Spleen (tissue), 11 donors: ENCODE measurements at regions not wholly inside any gene's neighbourhood (a gene's known extent, or its start where the extent isn't known, plus 50 kb on each side); places are given as distances from the start of the nearest gene placed in this dataset.

ENCODE experiments used
- DNase-seq: peaks from one replicate; pipeline ENCODE4 v3.0.0-alpha.2; 2020
- H3K27ac ChIP-seq, 8 donors: fragments of 200-600 bp; sonication (generic) in 7 of 8; 1 replicate in 4 of 8; 2 replicates in 4 of 8; pipeline versions ENCODE4 v1.5.0 to v1.8.0; 2016 to 2021; ENCODE audit warnings: inconsistent platforms in 4 of 8, mild to moderate bottlenecking in 4 of 8, moderate library complexity in 1 of 8
- H3K27me3 ChIP-seq, 7 donors: fragments of 200-600 bp; sonication (generic) in 6 of 7; replicated peaks in 1 of 7; 1 replicate in 4 of 7; 2 replicates in 3 of 7; pipeline versions ENCODE4 v1.5.0 to v1.8.0; 2016 to 2021; ENCODE audit warnings: inconsistent platforms in 3 of 7, mild to moderate bottlenecking in 1 of 7
- H3K36me3 ChIP-seq, 6 donors: fragments of 200-600 bp; sonication (generic) in 5 of 6; 1 replicate in 4 of 6; 2 replicates in 2 of 6; pipeline versions ENCODE4 v1.5.0 to v1.8.0; 2016 to 2021; ENCODE audit warnings: inconsistent platforms in 2 of 6
- H3K4me1 ChIP-seq, 6 donors: fragments of 200-600 bp; sonication (generic) in 5 of 6; 1 replicate in 3 of 6; 2 replicates in 3 of 6; pipeline versions ENCODE4 v1.5.0 to v1.8.0; 2016 to 2021; ENCODE audit warnings: inconsistent platforms in 3 of 6
- H3K4me3 ChIP-seq, 8 donors: fragments of 200-600 bp; sonication (generic) in 7 of 8; 1 replicate in 4 of 8; 2 replicates in 4 of 8; pipeline versions ENCODE4 v1.5.0 to v1.8.0; 2016 to 2021; ENCODE audit warnings: inconsistent platforms in 4 of 8, mild to moderate bottlenecking in 4 of 8, moderate library complexity in 2 of 8
- H3K9me3 ChIP-seq, 8 donors: fragments of 200-600 bp; sonication (generic) in 7 of 8; 1 replicate in 4 of 8; 2 replicates in 4 of 8; pipeline versions ENCODE4 v1.5.0 to v1.8.0; 2016 to 2021; ENCODE audit warnings: inconsistent platforms in 4 of 8
- POLR2A ChIP-seq, 3 donors: fragments of 450-650 bp; IDR thresholded peaks; one replicate each; pipeline ENCODE4 v1.5.1; 2017; ENCODE audit warnings: antibody characterized with exemption in 3 of 3, mild to moderate bottlenecking in 1 of 3
- POLR2AphosphoS5 ChIP-seq, 3 donors: sonication (generic); formaldehyde crosslinking; IDR thresholded peaks; one replicate each; pipeline ENCODE4 v1.5.1; 2017; ENCODE audit warnings: antibody characterized with exemption in 3 of 3
- WGBS, 5 donors: extraction: QIAGEN DNeasy Blood & Tissue Kit in 3 of 5; methylation state at CpG; one replicate each; pipeline versions ENCODE4 v1.1.5 to v1.1.7; 2013 to 2018; 5-methylcytosine and 5-hydroxymethylcytosine counted together
- intact Hi-C: fragments of 100-400 bp; cut with DNase I; formaldehyde crosslinking; loops from one replicate; pipeline ENCODE4 v1.15.0; 2023; ENCODE audit warnings: low total_unique reads
- TF ChIP-seq, protein P1 (sequence below), 11 experiments: fragments of 200-600 bp in 7 of 11; fragments of 450-650 bp in 4 of 11; sonication (generic) in 4 of 11; IDR thresholded peaks in 8 of 11; conservative IDR thresholded peaks in 3 of 11; 1 replicate in 7 of 11; 2 replicates in 4 of 11; pipeline versions ENCODE4 v1.4.0 to v1.8.0; 2016 to 2021; ENCODE audit warnings: antibody characterized with exemption in 11 of 11, inconsistent platforms in 4 of 11, mild to moderate bottlenecking in 1 of 11
- donor health status: healthy with polysubstance abuse.
- donor health status: DM: no; HTN: no; CAD: no; lungs with moderate emphysema.
- donor health status: DM: no; HTN: no; CAD: no.
- donor health status: Bipolar disorder and iron deficiency.
- donor health status: healthy.
- donor health status: DM: no; HTN: no; CAD: no.
- donor health status: DM: yes; HTN: yes; CAD: no.

DNA sequence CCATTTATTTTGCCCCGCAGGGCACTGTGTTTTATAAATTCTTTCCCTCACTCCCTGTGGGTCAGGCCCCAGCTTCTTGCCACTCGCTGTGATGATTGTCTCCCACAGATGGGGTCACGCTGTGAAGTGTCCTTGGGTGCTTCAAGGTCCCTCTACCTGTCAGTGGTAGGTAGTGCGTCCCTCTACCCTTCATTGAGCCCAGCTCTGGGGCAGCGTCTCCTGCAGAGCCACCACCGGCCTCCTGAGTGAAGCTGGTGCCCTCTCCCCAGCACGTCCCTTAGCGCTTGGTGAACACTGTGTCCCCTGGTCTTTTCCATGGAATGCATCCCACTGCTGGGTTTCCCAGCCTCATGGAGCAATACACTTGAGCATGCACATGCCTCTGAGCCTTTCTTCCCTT lies 108.2 kb downstream of the NRN1 start:
- TF ChIP-seq POLR2AphosphoS5 (IDR thresholded peaks at IDR 0.05) (no peak), POLR2A (IDR thresholded peaks at IDR 0.05) (no peak)
- TF ChIP-seq, protein P1, sequence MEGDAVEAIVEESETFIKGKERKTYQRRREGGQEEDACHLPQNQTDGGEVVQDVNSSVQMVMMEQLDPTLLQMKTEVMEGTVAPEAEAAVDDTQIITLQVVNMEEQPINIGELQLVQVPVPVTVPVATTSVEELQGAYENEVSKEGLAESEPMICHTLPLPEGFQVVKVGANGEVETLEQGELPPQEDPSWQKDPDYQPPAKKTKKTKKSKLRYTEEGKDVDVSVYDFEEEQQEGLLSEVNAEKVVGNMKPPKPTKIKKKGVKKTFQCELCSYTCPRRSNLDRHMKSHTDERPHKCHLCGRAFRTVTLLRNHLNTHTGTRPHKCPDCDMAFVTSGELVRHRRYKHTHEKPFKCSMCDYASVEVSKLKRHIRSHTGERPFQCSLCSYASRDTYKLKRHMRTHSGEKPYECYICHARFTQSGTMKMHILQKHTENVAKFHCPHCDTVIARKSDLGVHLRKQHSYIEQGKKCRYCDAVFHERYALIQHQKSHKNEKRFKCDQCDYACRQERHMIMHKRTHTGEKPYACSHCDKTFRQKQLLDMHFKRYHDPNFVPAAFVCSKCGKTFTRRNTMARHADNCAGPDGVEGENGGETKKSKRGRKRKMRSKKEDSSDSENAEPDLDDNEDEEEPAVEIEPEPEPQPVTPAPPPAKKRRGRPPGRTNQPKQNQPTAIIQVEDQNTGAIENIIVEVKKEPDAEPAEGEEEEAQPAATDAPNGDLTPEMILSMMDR (IDR thresholded peaks at IDR 0.05 in 8 of 11, conservative IDR thresholded peaks at IDR 0.05 in 3 of 11) = no peak
- no peaks in the 10 kb centered on the region for H3K9me3 ChIP-seq
- no peak overlapping the region for H3K27ac ChIP-seq
- no peaks in the 10 kb centered on the region for H3K4me1 ChIP-seq
- 90 to 99% (median 93%) methylated on average over 7 to 8 of the region's 8 CpGs for WGBS, 5 donors
- no peak for DNase-seq
- H3K36me3 ChIP-seq = no peaks in the 10 kb centered on the region
- no peaks in the 10 kb centered on the region for H3K27me3 ChIP-seq
- intact Hi-C loops = no loop called here
- H3K4me3 ChIP-seq = no peak overlapping the region

DNA sequence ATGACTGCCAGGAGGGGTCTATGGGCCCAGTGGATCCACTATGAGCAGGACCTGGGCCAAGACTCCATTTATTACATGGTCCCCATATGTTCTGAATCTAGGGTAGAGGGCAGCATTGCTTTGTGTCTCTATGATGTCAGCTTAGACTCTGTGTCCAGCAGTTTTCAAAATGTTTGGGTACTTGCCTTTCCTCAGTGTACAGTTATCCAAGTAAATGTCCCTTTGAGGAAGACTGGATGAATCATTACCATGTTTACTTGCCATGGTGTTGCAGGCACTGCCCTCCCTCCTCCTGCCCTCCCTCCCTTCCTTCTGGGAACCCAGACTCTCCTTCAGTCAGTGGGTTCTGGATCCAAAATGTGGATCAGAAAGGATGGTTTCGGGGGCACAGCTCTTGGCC lies 108.6 kb downstream of the NRN1 start:
- no peak for DNase-seq
- intact Hi-C loops = no loop called here
- H3K9me3 ChIP-seq = no peaks in the 10 kb centered on the region
- no peak overlapping the region for H3K27ac ChIP-seq
- TF ChIP-seq POLR2AphosphoS5 (IDR thresholded peaks at IDR 0.05) = no peak
- no peak for TF ChIP-seq POLR2A (IDR thresholded peaks at IDR 0.05)
- TF ChIP-seq, protein P1 (IDR thresholded peaks at IDR 0.05 in 8 of 11, conservative IDR thresholded peaks at IDR 0.05 in 3 of 11) = no peak
- WGBS, 5 donors = 89 to 93% (median 91%) methylated on average over 1 of the region's 1 CpG; no CpG with 5 or more reads in 2 of the 5 donors
- no peak overlapping the region for H3K4me3 ChIP-seq
- H3K4me1 ChIP-seq = no peaks in the 10 kb centered on the region
- no peaks in the 10 kb centered on the region for H3K36me3 ChIP-seq
- H3K27me3 ChIP-seq = peaks cover 0 to 1% (median 0%) of the 10 kb centered on the region in 7 donors

DNA sequence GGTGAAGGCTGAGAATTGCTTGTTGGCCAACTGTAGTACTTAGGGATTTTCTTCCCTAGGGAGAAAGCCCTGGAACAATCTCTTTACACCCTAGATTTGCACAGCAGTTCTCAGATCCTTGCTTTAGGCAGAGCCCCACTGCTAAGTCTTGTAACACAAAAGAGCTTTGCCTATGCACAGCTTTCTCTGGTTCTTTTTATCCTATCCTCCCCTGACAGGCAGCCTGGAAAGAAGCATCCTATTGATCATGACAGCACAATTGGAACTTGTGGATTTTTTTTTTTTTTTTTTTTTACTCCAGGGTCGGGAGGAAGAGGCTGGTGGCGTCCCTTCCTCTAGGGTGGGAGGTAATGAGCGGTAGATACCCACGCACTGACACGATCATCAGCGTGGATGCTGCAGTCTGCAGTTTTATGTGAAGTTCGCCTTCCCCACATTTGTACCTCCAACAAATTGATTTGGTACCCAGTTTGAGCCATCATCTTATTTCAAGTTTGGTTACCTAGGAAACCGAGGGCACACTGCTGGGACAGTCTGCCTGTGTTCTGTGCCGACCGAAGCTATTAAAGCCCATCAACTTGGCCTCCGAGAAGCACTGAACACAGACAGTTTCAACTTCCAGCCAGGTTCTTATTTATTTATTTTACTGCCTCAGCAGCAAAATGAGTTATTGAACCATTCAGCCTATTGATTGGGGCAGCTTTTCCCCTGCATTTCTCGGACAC lies 110.1 kb downstream of the NRN1 start:
- H3K27ac ChIP-seq = no peak overlapping the region
- no peak for DNase-seq
- H3K36me3 ChIP-seq = no peaks in the 10 kb centered on the region
- H3K9me3 ChIP-seq = no peaks in the 10 kb centered on the region
- H3K4me1 ChIP-seq = peaks cover 0 to 6% (median 0%) of the 10 kb centered on the region in 6 donors
- TF ChIP-seq POLR2AphosphoS5 (IDR thresholded peaks at IDR 0.05) (no peak), POLR2A (IDR thresholded peaks at IDR 0.05) (no peak)
- TF ChIP-seq, protein P1 (IDR thresholded peaks at IDR 0.05 in 8 of 11, conservative IDR thresholded peaks at IDR 0.05 in 3 of 11) = no peak
- H3K4me3 ChIP-seq = no peak overlapping the region
- H3K27me3 ChIP-seq = peaks cover 0 to 11% (median 0%) of the 10 kb centered on the region in 7 donors
- intact Hi-C loops = no loop called here
- WGBS, 5 donors = 88 to 95% (median 90%) methylated on average over 12 of the region's 12 CpGs

DNA sequence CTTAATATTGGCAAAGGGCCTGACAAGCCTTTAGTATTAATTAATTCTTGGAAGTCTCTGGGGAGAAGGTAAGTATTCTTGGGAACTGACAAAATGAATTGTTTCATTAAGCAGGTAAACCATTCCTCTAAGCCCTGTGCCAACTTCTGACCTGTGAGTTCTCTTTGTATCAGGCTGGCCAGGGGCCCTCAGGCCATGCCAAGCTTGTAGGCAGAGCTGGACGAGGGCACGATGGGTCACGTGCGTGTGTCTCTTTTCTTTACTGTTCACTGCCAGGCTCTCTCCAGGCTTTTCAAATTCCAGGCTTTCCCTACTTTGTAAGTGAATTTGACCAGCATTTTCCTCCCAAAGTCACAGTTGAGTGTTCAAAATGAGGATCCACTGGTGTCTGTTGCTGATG lies 112.4 kb downstream of the NRN1 start:
- H3K4me3 ChIP-seq = no peak overlapping the region
- TF ChIP-seq, protein P1 (IDR thresholded peaks at IDR 0.05 in 8 of 11, conservative IDR thresholded peaks at IDR 0.05 in 3 of 11) = no peak
- no peak for TF ChIP-seq POLR2A (IDR thresholded peaks at IDR 0.05)
- TF ChIP-seq POLR2AphosphoS5 (IDR thresholded peaks at IDR 0.05) = no peak
- peaks cover 0 to 6% (median 0%) of the 10 kb centered on the region in 6 donors for H3K4me1 ChIP-seq
- WGBS, 5 donors = 91 to 96% (median 94%) methylated on average over 4 of the region's 4 CpGs
- no peak for DNase-seq
- no peak overlapping the region for H3K27ac ChIP-seq
- no peaks in the 10 kb centered on the region for H3K36me3 ChIP-seq
- peaks cover 0 to 11% (median 0%) of the 10 kb centered on the region in 7 donors for H3K27me3 ChIP-seq
- intact Hi-C loops = no loop called here
- peaks cover 0 to 3% (median 0%) of the 10 kb centered on the region in 8 donors for H3K9me3 ChIP-seq
